ENCODE measurements at regions not wholly inside any gene's neighbourhood (a gene's known extent, or its start where the extent isn't known, plus 50 kb on each side); places are given as distances from the start of the nearest gene placed in this dataset.

GRCh38 chr5:155434267-155434666, 420.7 kb downstream of the KIF4B start:
- TF ChIP-seq GATA2 (IDR thresholded peaks at IDR 0.05; ENCODE audit: low read depth, low read length) = no peak; the same call in 1 of the 2 replicates
- no peak for TF ChIP-seq GATA3 (IDR thresholded peaks at IDR 0.05; ENCODE audit: low read depth, low read length)

Measured in SH-SY5Y (cell line).